Hepatic stellate cell (primary cell): ENCODE measurements at regions not wholly inside any gene's neighbourhood (a gene's known extent, or its start where the extent isn't known, plus 50 kb on each side); places are given as distances from the start of the nearest gene placed in this dataset.
"Not testable (repeated sequence)": the region's sequence is repeated elsewhere in the genome, so short reads cannot be mapped to it uniquely, and the experiment has no call there.

Experiments
- DNase-seq: peaks from one replicate; pipeline ENCODE4 v3.0.0; 2011; ENCODE audit warnings: low spot score

GRCh38 chr5:2008851-2009629 lies 126.3 kb upstream of the IRX4 start:
- DNase-seq, result no peak

- DNase-seq, result no peak
These were observed 125.3 kb upstream of the IRX4 start for GRCh38 chr5:2007878-2008501.

GRCh38 chr5:2007496-2007877 lies 124.8 kb upstream of the IRX4 start:
- no peak for DNase-seq

DNA sequence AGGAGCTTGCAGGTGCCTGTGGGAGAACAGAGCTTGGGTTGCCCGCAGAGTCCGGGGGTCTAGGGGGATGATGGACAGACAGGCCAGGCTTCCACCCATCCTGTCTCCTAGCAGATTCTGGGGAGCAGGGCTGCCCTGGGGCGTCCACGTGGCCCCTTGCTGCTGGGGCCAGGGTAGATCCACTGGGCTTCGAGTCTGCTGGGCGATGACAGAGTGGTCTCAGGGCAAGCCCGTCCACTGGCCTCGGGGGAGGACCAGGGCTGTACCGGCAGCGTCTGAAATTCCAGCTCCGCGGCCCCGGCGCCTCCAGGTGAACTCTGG lies 124.2 kb upstream of the IRX4 start:
- DNase-seq, result no peak

- no peak for DNase-seq
These were observed 123.7 kb upstream of the IRX4 start for GRCh38 chr5:2006193-2006970.

- no peak for DNase-seq
These were observed 122.6 kb upstream of the IRX4 start for GRCh38 chr5:2005101-2006041.

GRCh38 chr5:2003690-2004365 lies 121.1 kb upstream of the IRX4 start:
- DNase-seq, result no peak

DNA sequence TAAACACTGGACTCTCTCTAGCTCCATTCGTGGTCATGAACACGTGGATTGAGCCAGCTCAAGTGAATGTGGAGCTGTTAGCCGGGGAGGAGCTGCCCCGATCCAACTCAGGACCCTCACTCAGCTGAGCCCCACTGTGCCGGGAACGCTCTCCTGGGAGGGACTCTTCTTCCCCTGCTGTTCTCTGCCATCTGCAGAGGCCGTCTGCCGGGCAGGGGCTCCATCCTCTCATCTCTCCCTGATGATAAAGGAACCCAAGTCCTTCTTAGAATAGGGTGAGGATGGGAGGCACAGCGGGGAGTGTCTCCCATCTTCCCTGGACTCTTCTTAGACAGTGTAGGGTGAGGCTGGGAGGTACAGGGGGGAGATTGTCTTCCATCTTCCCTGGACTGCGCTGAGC lies 120.5 kb upstream of the IRX4 start:
- DNase-seq, result no peak

DNA sequence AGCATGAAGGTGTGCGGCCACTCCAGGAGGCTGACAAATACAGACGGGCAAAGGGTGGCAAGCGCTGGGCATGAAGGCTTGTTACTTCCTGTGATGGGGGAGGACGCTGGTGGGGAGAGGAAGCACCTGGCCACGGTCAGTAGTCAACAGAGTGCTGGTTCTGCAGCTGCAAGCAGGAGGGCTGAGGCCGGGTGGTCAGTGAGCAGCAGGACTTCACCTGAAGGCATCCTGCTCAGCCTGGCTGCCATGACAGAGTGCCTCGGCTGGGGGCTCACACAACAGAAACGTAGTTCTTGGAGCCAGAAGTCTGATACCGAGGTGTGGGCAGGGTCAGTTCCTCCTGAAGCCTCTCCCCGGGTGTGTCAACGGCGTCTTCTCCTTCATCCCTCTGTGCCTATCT lies 118.6 kb upstream of the IRX4 start:
- no peak for DNase-seq

DNA sequence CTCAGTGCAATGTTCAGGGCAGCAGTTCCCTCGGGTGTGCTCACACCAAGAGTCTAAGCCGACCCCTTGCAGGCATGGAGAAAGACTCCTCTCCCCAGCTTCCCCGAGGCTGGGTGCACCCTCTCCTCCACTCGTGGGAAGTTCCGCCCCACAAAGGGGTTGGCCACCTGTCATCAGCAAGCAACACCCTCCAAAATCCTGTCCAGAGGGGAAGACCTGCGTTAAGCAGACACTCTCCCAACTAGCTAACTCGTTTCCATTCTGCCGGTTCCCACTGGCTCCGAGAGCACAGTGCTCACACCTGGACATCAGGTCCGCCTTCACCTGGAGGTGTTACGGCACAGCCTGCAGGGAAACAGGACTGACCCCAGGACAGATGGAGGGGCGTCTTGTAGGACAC lies 117.9 kb upstream of the IRX4 start:
- no peak for DNase-seq

GRCh38 chr5:1999794-2000193 lies 117.1 kb upstream of the IRX4 start:
- DNase-seq, result no peak

DNA sequence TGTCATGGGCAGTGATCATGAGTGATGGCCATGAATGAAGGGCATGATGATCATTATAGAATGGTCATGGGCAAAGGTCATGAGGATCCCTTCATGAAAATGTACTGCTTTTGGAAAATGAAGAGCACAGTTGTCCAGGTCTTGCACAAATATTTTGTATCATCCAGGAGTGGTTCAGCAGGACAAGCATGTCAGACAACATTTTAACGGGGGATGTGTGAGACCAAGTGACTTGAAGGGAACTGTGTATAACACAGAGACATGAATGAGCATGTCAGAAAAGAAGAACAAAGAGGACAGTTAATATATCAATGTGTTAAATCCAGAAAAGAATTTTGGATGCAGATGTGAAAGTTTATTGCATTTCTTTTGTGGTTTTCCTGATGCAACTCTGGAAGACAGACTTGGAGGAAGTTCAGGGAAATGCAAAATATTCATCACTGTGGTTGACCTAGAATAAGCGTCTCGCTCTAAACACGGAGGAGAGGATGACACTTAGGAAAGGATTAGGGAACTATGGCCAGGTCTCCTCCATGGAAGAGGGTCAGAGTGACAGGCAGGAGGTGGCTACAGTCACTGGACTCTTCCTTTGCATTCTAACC lies 116.1 kb upstream of the IRX4 start:
- no peak for DNase-seq

GRCh38 chr5:1998348-1998669 lies 115.6 kb upstream of the IRX4 start:
- DNase-seq, result no peak

- no peak for DNase-seq
These were observed 115.1 kb upstream of the IRX4 start for GRCh38 chr5:1997640-1998347.

DNA sequence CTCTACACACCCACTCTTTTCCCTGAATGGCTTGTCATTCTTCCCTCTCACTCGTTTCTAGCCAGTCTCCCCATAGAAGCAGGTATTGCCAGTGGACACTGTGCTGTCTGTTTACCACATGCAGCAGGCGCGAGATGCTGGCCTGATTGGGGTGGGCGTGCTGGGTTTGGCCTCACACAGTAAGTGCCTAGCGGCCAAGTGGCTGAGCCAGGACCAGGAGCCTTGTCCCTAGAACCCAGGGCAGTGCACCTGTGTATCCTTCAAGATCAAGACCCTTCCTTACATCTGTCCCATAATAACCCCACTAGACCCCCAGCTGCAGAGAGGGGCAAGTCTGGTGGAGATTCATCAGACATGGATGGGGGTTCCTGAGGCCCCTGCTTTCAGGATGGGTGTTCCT lies 112.8 kb upstream of the IRX4 start:
- DNase-seq, result no peak

DNA sequence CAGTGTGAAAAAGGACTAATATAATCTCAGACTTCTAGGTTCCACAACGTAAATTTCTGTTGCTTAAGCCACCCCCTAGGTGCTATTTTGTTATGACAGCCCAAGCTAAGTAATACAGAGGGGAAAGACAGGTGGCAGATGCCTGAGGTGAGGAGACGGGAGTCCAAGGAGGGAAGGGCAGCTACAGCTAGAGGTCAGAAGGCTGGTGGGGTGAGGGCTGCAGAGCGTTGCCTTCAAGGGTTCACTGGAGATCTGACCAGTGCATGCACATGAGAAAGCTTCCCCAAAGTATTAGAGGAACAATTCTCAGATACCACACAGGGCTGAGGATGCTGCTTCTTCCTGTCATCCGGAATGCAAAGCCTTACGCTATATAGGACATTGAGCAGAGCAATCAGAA lies 104.7 kb upstream of the IRX4 start:
- DNase-seq, result no peak

DNA sequence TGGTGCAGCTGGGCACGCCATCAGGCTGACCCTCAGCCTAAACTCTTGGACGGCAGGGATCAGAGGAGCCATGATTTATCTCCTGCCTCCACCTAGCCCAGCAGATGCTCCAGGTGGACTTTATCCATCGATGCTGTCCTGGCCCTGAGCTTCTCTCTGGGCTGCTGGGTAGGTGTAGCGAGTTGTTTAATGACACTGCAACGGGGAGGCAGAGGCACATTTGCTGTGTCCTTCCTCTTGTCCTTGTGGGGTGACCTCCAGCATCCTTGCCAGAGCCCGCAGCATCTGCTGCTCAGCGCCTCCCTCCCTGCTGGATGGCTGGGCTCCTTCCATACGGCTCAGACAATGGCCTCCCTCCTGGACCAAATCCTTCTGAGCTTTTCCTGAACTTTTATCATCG lies 103.1 kb upstream of the IRX4 start:
- no peak for DNase-seq

DNA sequence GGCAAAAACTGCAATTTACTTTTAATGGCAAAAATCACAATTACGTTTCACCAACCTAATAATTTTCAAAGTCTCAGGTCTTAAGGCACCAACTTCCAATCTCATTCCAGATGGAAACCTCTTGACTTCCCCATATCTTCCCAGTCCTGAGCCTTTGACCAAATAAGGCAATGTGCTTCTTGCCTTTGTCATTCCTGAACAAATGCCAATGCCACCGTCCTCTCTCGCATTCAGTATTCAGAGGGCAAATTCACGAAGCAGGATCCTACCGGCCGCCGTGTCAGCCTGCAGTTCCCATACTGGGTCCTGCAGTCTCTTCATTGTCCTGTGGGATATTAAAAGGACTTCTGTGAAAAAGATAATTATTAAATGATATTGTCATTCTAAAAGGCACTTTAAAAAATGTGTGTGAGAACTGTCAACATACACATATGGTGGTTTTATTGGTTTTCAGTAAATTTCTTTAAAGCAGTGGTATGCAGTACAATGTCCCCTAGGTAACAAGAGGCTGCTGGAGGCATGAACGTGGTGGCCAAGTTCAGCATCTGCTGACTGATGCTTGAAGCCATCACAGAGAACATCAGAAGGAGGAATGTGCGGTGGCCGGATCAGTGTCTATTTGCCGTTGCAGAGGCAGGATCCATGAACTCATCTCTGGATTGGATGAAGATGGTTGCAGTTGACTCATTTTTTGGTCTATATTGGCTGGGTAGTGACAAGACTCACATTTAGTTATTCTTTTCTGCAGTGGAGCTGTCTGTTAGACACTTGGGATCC lies 101.4 kb upstream of the IRX4 start:
- no peak for DNase-seq

DNA sequence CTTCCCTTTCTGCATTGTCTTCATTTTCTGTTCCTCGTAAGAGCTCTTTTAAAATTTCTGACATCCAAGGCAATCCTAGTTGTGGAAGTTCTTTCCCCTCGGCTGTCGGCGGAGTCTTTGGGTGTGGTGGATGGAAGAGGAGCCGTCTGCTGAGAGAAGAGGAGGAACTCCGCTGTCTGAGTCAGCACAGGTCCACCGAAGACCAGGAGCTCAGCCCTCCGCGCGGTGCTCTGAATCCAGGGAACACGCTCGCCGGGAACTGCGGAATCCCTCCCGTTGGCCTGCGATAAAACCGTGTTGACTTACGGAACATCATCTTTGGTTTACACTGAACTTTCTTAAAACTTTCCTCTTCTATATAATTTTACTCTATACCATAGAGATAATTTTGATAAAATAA lies 100.7 kb upstream of the IRX4 start:
- DNase-seq, result no peak

DNA sequence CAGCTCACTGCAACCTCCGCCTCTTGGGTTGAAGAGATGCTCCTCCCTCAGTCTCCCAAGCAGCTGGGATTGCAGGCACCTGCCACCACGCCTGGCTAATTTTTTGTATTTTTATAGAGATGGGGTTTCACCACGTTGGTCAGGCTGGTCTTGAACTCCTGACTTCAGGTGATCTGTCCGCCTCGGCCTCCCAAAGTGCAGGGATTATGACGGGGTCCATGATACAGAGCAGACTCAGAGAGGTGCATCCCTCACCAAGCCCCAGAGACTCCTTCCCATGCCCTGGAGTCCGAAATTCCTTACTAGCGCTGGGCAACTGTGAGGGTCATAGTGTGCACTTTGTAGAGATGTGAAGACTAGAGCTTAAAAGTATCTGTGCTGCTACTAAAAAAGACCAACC lies 99.8 kb upstream of the IRX4 start:
- not testable (repeated sequence) for DNase-seq
